ENCODE measurements at regions not wholly inside any gene's neighbourhood (a gene's known extent, or its start where the extent isn't known, plus 50 kb on each side); places are given as distances from the start of the nearest gene placed in this dataset.
"Not testable (repeated sequence)": the region's sequence is repeated elsewhere in the genome, so short reads cannot be mapped to it uniquely, and the experiment has no call there.

DNA sequence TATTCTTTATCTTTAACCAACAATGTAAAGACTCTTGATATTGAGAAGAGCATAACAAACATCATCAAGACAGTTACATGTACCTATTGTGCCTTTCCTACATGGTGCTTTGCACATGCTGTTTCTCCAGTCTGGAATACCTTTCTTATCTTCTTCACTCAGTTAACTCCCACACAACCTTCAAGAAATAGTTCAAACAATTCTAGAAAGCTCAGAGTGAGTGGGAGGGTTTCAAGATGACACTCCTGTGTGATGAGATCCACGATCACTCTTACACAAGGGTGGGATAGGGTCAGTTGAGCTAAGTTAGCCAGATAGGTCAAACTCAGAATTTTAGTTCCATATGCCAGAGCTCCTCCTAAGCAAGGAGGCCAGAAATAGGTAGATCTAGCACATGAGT, 915.5 kb downstream of the NR2F1-AS1 start:
- no peak for DNase-seq

DNA sequence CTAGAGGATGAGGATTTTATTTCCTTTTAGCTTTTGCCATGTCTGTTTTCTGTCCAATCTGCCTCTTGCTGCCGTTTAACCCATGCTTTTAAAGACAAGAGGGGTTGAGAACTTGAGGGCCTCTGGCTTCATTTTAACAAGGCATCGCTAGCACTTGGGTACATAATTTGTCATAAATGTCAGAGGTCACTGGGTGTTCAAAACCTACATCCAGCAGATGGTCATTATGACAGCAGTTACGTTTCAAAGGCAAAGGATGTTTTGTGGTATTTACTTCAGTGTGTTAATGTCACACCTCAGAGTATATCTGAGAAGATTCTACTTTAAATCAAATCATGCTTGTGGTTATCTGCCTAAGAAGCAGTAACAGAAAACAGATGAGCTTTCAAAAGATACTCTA, 918.3 kb downstream of the NR2F1-AS1 start:
- DNase-seq = no peak

DNA sequence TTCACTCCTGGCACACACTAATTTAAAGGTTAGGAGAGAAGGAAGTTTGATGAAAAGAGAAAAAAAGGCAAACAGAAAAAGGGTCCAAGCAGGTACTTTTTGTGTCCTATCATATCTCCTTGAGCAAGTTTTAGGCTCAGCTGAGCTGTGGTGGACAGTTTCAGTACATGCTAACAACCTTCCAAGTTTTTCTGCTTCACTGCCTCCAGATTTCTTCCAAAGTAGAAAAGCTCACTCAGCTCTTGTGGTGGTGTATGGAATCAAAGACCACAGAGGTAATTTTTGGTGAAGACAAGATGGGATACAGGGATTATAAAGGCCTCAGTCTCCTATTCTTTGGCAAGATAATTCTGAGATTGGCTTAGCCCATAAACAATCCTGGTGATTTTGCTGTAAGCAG, 921.8 kb downstream of the NR2F1-AS1 start:
- DNase-seq = no peak

DNA sequence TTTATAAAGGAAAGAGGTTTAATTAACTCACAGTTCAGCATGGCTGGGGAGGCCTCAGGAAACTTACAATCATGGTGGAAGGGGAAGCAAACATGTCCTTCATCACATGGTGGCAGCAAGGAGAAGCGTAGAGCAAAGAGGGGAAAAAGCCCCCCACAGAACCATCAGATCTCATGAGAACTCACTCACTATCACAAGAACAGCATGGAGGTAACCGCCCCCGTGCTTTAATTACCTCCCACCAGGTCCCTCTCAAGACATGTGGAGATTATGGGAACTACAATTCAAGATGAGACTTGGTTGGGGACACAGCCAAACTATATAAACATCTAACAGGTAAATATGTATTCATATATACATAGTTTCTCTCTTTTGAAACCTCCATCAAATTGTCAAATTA, 926.4 kb downstream of the NR2F1-AS1 start:
- DNase-seq = not testable (repeated sequence)

DNA sequence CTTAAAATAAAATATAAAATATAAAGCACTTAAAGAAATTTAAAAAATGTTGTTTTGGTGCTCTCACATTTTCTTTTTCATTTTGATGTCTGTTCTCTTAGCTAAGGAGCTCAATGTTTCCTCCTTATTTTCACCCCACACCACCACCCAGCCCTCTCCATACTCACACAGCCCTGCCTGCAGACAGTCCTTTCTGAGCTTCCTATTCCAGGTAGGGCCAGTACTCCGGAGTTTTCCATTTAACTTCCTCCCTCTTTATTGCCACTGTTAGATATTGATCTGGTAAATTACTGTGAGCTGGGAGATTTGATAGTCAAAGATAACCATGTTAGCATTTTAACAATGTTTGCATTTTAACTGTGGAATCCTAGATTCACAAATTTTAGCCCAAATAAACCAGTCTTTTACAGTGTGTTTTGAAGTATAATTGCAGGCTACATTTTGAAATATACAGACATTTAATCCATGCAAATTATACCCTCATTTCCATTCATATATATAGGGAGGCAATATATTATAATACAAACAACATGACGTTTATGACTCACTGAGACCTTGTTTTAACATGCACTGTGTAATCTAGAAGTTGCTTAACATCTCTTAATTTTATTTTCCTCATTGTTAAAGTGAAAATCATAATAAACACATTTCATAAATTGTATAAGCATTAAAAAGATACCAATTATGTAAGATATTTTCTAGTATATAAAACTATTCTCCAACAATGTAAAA, 927.1 kb downstream of the NR2F1-AS1 start:
- DNase-seq = no peak

DNA sequence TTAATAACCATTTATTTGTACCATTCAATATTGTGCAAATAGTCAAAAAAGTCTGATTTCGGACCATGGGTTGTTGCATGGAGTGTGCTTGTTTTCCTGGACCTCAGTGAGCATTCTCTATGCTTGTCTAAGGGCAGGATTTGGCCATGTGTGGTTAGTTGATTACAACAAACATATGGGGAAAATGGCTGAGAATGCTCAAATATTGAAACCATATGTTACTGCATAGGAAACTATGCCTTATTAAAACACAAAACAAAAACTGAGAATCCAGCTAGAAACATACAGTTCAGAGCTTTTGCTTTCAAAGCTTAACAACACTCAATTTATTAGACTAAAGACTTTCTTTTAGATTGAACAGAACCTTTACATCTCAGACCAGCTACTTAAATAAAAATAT, 928.3 kb downstream of the NR2F1-AS1 start:
- no peak for DNase-seq

DNA sequence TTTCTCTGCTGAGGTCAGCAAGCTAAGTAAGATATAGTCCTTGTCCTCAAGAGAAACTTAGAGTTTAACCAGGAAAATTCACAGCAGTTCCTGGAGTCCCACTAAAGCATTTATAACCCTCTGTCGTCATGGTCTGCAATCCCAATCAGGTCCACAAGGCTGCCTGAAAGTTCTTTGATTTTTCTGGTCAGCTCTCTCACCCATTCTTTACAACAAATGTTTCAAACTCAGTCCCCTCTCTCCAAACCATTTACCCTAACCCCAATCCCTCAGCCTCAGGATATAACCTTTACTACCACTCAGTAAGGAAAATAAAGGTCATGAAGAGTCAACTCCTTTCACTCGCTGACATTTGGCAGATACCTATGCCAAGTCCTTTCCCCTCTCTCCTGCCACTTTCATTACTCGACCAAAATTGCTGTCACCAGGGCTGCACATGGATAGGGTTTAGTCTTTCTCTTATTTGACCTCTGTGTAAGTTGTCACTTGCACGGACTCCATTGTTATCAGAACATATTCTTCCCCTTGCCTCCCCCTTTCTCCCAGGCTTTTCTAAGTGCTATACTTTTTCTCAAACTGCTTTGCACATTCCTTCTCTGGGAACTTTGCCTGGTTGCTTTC, 936.6 kb downstream of the NR2F1-AS1 start:
- DNase-seq = no peak

DNA sequence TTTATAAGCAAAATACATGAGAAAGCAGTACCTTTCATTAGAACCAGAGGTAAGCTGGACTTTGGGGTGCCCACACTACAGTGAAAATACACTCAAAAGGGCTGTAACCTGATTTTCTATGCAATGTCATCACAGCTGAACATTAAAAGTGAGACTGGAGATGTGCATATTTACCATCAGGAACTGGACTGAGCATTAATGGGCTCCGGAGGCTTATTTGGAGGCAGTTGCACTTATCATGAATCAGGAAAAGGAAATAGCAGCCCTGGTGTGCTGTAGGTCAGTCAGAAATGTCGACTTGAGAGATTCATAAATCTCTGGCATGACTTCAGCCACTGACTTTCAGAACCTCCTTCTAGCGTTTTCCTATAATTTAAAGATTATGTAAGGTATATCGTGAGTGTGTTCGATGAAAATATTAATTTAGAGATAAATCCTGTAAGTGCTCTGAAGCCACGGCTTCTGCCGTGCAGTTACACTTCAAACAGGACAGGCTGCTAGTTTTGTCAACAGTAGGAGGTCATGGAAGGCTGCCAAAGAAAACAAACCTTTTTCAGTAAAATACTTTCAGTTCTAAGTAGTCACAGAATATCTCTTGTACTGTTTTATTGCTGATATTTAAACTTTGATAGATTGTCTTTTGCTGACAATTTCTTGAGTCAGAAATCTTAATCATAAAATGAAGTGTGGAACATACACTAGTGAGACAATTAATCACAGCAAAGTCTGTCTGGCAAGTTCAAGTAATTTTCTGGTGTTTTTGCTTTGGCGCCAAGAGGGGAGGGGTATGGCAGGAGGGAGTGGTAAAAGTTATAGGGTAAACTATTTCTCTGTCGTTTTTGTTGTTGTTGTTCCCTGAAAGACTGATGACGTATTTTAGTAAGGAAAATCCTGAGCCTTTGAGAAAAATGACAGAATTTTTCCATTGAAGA, 939.7 kb downstream of the NR2F1-AS1 start:
- DNase-seq = peak; percentile 63

DNA sequence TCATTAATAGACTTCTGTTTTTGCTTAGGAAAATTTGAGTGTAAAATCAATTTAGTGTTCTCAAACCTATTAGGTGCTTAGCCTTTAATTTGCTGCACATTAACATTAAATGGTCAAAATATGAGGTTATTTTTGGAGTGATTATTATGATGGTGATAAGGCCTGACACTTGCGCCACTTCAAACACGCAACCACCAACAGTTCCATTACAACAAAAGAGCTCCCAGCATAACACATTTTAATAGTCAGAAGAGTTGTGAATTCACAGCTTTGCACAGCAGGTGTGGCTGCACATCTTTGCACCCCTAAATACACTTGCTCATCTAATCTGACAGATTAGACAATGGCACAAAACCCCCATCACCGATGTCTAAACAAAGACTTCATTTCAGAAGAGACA, 940.7 kb downstream of the NR2F1-AS1 start:
- DNase-seq = no peak

DNA sequence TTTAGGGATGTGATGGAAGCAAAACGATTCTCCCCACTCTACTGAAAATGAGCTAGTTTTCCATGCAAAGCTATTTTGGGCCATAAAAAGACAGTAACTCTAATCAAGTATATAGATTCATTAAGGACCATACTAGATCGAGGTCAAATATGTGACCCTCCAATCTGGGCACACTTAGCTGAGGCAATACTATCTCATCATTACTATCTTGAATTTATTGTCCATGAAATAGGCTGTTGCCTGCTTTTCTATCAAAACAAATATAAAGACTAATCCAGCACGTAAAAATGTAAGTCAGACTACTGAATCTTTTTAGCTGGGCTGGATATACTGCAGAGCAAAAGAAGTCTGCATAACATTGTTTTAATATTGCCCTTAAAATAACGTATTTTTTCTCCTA, 943.1 kb downstream of the NR2F1-AS1 start:
- no peak for DNase-seq

DNA sequence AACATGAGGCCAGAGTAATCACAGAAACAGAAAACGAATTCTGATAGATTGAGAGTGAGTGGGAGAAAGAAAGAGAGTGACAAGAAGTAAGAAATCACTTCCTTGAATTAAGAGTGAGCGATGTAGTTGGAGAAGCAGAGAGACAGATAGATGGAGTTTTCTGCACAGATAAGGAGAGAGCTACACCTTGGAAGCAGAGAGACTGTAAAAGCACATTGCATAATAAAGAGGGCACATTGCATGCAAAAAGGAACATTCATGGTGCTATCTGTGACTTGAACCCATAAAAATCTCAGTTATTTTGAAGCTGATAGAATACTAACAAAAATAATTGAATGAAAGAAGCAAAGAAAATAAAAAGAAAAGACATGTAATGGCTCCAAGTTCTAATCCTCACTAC, 943.8 kb downstream of the NR2F1-AS1 start:
- DNase-seq = no peak

DNA sequence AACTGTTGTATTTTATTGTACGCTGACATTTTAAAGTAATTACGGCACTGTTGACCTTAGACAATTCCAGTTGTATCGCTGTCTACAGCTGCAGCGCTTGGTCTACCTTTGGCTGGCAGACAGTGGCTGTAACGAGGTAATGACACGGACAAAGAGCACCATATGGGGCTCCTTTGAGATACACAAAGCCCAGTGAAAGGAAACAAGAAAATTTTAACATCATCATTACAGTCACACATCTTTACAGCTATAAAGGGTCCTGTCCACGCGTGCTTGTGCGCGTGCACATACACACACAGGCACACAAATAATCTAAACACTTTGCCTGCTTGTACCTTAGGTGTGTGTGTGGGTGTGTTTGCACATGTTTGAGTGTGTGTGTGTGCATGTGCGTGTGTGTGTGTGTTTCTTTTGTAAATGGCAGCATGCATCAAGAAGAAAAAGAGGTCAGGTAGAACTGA, 946.0 kb downstream of the NR2F1-AS1 start:
- DNase-seq = peak; percentile 86

DNA sequence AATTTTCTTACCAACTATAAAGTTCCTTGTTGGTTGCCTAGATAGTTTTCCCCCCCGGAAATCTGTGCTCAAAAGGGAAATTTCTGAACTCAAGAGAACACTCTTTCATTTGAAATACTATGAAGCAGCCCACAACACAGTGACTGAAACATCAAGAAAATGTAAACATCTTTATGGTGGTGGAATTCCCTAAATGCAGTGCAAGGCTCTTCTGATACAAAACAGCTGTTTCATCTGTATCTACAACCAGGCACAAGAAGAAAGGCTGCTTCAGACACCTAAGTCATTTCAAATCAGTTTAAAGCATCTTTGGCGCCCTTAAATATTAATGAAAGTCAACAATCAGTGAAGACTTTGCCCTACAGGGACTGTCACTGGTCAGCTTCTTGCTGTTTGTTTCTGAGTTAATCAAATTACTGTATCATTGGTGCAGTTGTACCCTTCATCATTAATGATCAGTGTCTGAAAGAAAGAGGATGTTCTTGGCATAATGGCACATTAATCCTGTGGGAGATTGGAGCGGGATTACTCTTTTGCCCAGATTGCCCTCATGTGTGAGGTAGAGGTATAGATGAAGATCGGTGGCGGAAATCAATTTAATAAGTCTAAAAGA, 947.0 kb downstream of the NR2F1-AS1 start:
- no peak for DNase-seq

DNA sequence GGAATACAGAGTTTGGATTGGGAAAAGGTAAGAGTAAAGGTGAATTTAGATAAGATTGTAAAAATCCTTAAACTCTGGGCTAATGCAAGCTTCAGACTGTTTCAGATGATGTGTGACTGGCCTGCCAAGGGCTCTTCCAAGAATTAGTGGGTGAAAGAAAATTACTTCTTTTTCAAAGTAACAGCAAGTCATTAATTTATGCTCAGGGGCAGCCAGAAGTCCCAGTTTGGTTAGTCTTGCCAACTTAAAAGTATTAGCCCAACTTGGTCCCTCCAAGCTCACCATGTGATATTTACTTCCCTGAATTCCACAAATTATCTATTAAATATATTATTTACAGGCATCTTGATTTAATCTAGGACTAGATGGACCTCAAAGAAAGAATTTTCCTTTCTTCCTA, 947.8 kb downstream of the NR2F1-AS1 start:
- no peak for DNase-seq

DNA sequence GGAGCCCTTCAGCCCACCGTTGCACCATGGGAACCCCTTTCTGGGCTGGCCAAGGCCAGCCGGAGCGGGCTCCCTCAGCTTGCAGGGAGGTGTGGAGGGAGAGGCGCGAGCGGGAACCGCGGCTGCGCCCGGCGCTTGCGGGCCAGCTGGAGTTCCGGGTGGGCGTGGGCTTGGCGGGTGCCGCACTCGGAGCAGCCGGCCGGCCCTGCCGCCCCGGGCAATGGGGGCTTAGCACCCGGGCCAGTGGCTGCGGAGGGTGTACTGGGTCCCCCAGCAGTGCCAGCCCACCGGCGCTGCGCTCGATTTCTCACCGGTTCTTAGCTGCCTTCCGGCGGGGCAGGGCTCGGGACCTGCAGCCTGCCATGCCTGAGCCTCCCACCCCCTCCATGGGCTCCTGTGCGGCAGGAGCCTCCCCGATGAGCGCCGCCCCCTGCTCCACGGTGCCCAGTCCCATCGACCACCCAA, 949.8 kb downstream of the NR2F1-AS1 start:
- not testable (repeated sequence) for DNase-seq

DNA sequence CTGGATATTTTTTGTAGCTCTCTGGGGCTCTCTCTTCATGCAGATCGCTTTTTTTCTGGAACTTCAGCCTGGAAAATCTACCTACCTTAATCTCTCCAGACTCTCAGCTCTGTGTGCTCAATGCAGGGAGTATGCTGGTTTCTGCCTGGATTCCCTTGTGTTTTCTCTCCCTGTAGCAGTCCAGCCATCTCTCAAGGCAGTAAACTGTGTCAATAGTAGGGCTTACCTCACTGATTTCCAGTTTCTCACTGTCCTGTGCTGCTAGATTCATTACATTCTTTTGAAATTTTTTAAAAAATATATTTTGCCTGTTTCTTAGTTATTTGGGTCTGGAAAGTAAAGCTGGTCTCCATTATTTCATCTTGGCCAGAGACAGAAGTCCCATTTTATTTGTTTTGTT, 951.4 kb downstream of the NR2F1-AS1 start:
- no peak for DNase-seq

DNA sequence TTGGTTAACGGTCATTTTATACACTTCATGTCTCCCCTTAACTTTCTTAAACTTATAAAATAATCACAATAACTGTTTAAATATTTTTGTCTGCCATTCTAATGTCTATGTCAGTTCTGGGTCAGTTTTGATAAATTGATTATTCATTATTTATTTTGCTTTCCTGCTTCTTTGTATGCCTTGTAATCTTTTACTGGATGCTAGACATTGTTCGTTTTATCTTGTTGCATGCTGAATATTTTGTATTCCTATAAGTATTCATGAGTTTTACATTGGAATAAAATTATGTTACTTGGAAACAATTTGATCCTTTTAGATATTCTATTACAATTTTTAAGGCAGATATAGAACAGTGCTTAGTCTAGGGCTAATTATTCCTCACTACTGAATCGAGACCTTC, 952.0 kb downstream of the NR2F1-AS1 start:
- DNase-seq = no peak

DNA sequence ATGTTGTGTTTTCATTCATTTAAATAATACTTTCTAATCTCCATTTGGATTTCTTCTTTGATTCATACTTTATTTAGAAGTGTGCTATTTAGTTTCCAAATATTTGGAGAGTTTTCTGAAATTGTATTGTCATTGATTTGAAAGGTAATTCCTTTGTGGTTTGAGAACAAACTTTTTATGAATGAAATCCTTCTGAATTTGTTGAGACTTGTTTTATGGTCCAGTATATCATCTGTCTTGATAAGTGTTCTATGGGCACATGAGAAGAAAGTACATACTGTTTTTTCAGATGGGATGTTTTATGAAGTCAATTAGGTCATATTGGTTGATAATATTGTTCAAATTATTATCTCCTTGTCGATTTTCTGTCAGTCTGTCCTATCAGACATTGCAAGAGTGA, 953.8 kb downstream of the NR2F1-AS1 start:
- DNase-seq = no peak

DNA sequence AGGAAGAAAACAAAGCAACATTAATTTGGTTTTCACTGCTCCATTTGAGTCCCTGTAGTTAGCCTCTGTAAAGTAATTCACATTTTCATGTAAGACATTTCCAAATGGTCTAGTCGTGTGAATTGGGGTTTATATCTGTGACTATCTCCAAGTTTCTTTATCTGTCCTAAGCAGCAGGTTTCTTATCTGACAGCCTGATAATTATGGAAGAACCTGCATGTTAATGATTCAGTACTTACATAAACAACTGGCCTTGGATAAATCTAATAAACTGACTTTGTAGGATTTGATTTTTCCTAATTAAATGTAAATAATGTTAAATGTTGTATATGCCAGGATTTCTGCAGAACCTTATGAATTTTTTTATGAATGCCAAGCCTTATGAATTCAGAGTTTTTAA, 964.9 kb downstream of the NR2F1-AS1 start:
- DNase-seq = no peak

DNA sequence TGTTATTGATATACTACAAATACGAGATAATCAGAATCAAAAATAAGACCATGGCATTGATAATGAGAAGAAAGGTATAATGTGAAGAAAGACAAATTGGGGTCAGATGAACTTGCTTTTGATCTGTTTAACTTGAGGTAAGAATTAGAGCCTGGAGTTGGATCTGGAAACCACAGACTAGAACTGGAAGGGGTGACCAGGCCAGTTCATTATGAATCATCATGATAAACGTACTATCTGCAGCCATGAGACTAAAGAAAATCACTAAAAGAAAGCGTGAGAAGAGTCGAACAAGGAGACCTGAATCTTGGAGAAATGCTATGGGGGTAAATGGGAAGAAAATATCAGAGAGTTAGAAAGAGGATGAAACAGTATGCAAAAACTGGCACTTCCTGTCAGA, 967.5 kb downstream of the NR2F1-AS1 start:
- no peak for DNase-seq

DNA sequence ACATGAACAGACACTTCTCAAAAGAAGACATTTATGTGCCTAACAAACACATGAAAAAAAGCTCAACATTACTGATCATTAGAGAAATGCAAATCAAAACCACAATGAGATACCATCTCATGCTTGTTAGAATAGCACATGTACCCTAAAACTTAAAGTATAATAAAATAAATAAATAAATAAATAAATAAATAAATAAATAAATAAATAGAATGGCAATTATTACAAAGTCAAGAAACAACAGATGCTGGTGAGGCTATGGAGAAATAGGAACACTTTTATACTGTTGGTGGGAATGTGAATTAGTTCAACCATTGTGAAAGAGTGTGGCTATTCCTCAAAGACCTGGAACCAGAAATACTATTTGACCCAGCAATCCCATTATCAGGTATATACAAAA, 970.6 kb downstream of the NR2F1-AS1 start:
- DNase-seq = not testable (repeated sequence)

DNA sequence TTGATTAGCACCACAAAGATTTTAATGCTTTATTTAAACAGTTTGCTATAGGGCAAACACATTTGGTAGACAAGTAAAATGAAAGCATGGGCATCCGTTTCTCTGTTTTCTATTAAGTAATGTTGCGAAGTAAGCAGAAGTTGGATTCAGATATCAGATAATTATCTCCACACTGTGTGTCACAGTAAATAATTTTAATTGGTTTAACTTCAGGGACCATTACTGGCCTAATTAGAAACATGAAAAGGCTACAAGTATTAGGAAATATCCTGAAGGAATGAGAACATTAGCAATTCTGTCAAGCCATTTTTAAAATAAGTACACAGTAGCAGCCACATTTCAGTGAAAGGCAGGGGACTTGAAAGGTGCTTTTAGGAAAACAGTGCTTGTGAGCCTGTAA, 975.4 kb downstream of the NR2F1-AS1 start:
- DNase-seq = no peak

DNA sequence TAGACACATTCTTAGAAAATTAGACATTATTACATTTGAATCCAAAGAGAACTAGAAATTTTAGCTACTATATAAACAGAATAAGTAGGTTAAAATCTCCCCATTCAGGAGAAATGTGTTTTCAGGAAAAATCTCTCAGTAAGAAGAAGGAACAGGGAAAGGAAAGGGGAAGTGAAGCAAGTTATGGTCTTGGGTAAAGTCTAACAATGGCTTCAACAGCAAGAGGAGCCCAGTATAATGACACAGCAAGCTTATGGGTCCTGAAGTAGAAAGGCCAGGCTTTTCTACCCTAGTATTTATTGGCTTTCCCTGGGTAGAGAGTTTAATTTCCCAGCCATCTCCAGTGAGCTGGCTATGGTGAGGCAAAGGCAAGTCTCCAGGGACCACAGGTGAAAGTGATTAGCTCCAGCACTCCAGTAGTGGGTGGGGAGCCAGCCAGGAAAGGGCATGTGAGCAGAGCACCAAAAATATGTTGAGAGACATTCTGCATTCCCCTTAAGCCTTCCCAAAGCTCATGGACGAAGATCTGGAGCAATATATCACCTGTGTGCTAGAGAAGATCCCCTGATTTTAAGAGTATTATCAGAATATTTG, 981.7 kb downstream of the NR2F1-AS1 start:
- no peak for DNase-seq
